NB4 (cell line): ENCODE measurements at regions not wholly inside any gene's neighbourhood (a gene's known extent, or its start where the extent isn't known, plus 50 kb on each side); places are given as distances from the start of the nearest gene placed in this dataset.
"Not testable (repeated sequence)": the region's sequence is repeated elsewhere in the genome, so short reads cannot be mapped to it uniquely, and the experiment has no call there.

Experiments used
- DNase-seq: peaks from one replicate; pipeline ENCODE4 v3.0.0; 2010; ENCODE audit warnings: low read depth
- H3K4me3 ChIP-seq: one replicate; pipeline ENCODE4 v1.5.1; 2011; ENCODE audit warnings: mild to moderate bottlenecking, low read depth, low read length, moderate library complexity
- CTCF ChIP-seq: IDR thresholded peaks from one replicate; pipeline ENCODE4 v1.5.1; 2012; ENCODE audit warnings: low read depth, low read length
- MAX ChIP-seq: IDR thresholded peaks from 2 replicates; pipeline ENCODE4 v1.6.1; 2011; ENCODE audit warnings: low read depth, low read length
- MYC ChIP-seq: IDR thresholded peaks from 2 replicates; pipeline ENCODE4 v1.6.1; 2011; ENCODE audit warnings: low read depth, low read length
- POLR2A ChIP-seq: IDR thresholded peaks from 2 replicates; pipeline ENCODE4 v1.6.1; 2011; ENCODE audit warnings: mild to moderate bottlenecking; ENCODE audit not compliant: insufficient read length; ENCODE audit errors: extremely low read depth

DNA sequence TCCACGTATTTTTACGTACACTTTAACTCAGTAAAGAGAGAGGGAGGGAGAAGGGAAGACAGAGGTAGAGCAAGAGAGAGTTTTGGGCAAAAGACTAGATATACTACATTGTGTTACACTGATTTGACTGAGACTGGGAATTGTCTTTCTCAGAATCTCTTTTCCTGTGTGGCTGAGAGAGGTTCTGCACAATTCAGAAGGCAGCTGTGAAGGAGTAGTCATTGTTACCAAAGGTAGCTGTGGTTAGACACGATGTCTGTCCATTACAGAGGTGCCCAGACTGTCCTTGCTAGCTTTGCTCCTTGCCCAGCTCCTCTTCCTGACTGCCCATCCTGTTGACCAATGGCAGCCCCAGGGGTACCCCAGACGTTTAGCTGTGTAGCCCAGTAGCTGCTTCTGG is 577.5 kb upstream of the CBLB start:
- TF ChIP-seq MYC (no peak), CTCF (no peak), POLR2A (no peak), MAX (no peak)
- DNase-seq = no peak
- no peak overlapping the region for H3K4me3 ChIP-seq

DNA sequence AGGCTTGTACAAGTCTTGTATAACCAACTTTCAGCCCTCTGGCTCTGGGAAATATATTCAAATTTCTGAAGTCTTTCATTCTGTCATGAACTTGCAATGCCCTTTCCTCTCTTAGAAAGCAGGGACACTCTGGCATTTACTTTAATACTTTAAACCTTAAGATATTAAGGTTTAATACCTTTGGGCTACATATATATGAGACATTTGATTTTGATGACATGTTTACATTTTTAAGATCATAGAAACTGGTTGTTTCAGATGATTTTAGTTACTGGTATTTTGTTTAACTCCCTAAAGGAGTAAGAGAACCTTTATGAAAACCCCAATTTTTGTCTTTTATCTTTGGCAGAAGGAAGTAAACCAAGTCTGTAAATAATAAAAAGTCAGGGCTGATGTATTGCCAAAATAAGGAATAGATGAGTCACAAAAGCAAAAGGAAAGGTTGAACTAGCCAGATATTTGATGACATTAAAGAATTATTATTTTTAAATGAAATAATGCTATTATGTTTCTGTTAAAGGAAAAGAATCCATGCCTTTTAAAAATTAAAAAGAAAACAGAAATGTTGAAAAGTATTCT is 579.0 kb upstream of the CBLB start:
- TF ChIP-seq MAX = no peak
- no peak for TF ChIP-seq POLR2A
- no peak for TF ChIP-seq MYC
- TF ChIP-seq CTCF = no peak
- H3K4me3 ChIP-seq = no peak overlapping the region
- no peak for DNase-seq

GRCh38 chr3:106448372-106448966 is 579.7 kb upstream of the CBLB start:
- DNase-seq, H3K4me3 ChIP-seq: not testable (repeated sequence)

GRCh38 chr3:106452096-106452495 is 583.3 kb upstream of the CBLB start:
- DNase-seq = no peak
- no peak overlapping the region for H3K4me3 ChIP-seq
- TF ChIP-seq CTCF (no peak), POLR2A (no peak), MYC (no peak), MAX (no peak)

GRCh38 chr3:106454497-106454896 is 585.7 kb upstream of the CBLB start:
- no peak for DNase-seq
- no peak overlapping the region for H3K4me3 ChIP-seq
- TF ChIP-seq MYC = no peak
- no peak for TF ChIP-seq POLR2A
- no peak for TF ChIP-seq MAX
- TF ChIP-seq CTCF = no peak

- DNase-seq = peak; percentile 56
- H3K4me3 ChIP-seq = no peak overlapping the region
- TF ChIP-seq CTCF = no peak
- TF ChIP-seq POLR2A = no peak
- no peak for TF ChIP-seq MYC
- no peak for TF ChIP-seq MAX
These were observed 588.7 kb upstream of the CBLB start for GRCh38 chr3:106457281-106458180.
